WTC11 (cell line): ENCODE measurements at regions not wholly inside any gene's neighbourhood (a gene's known extent, or its start where the extent isn't known, plus 50 kb on each side); places are given as distances from the start of the nearest gene placed in this dataset.

Source experiments
- ESRRA ChIP-seq: sonication (generic); formaldehyde crosslinking; IDR thresholded peaks from 2 replicates; pipeline ENCODE4 v1.8.1; 2022; ENCODE audit warnings: mild to moderate bottlenecking, missing genetic modification reagents, borderline replicate concordance
- NFE2L1 ChIP-seq: sonication (generic); formaldehyde crosslinking; IDR thresholded peaks from 2 replicates; pipeline ENCODE4 v1.8.1; 2023; ENCODE audit warnings: missing genetic modification reagents
- TP53 ChIP-seq: sonication (generic); formaldehyde crosslinking; IDR thresholded peaks from 2 replicates; pipeline ENCODE4 v1.8.1; 2023; ENCODE audit warnings: mild to moderate bottlenecking, missing genetic modification reagents
- TF ChIP-seq, protein P1 (sequence below): fragments of 200-600 bp; IDR thresholded peaks from 2 replicates; pipeline ENCODE4 v1.8.0; 2022; ENCODE audit warnings: antibody characterized with exemption
- TF ChIP-seq, protein P2 (sequence below): sonication (generic); formaldehyde crosslinking; IDR thresholded peaks from 2 replicates; pipeline ENCODE4 v1.8.1; 2023; ENCODE audit warnings: mild to moderate bottlenecking, missing genetic modification reagents, moderate library complexity

DNA sequence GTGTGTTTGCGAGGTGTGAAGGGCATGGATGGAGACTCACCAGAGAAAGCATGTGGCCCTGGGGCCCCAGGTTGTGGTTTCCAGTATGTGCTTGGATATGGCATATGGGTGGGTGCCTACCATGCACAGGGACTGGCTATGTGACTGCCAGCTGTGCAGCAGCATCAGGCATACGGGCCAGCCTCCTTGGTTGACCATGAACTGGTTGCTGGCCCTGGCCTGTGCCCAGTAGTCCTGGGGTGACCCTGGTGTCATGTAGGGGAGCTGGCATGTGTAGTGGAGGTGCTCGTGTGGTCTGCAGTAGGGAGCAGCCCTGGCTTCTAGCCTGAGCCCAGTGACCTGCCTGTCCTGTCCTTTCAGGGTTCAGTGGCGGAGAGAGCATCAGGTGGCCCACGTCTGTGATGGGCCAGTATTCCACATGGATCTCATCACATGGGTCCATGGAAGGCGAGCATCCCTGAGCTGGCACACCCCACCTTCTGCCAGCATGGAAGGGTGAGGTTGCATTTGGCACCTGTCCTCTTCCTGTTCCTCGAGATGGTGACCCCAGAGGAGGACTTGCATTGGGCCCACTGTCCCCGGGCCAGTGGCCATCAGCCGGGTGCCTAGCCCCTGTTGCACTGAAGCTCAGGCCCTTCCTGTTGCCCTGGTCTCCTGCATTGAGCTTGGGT lies 228.9 kb downstream of the SNRPN start:
- TF ChIP-seq TP53 (no peak), NFE2L1 (CRISPR knock-in tag) (no peak), ESRRA (CRISPR knock-in tag) (no peak)
- TF ChIP-seq, protein P1, sequence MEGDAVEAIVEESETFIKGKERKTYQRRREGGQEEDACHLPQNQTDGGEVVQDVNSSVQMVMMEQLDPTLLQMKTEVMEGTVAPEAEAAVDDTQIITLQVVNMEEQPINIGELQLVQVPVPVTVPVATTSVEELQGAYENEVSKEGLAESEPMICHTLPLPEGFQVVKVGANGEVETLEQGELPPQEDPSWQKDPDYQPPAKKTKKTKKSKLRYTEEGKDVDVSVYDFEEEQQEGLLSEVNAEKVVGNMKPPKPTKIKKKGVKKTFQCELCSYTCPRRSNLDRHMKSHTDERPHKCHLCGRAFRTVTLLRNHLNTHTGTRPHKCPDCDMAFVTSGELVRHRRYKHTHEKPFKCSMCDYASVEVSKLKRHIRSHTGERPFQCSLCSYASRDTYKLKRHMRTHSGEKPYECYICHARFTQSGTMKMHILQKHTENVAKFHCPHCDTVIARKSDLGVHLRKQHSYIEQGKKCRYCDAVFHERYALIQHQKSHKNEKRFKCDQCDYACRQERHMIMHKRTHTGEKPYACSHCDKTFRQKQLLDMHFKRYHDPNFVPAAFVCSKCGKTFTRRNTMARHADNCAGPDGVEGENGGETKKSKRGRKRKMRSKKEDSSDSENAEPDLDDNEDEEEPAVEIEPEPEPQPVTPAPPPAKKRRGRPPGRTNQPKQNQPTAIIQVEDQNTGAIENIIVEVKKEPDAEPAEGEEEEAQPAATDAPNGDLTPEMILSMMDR, result no peak
- TF ChIP-seq, protein P2, sequence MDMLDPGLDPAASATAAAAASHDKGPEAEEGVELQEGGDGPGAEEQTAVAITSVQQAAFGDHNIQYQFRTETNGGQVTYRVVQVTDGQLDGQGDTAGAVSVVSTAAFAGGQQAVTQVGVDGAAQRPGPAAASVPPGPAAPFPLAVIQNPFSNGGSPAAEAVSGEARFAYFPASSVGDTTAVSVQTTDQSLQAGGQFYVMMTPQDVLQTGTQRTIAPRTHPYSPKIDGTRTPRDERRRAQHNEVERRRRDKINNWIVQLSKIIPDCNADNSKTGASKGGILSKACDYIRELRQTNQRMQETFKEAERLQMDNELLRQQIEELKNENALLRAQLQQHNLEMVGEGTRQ (CRISPR knock-in tag), result no peak
